HEK293 (cell line): ENCODE measurements at regions not wholly inside any gene's neighbourhood (a gene's known extent, or its start where the extent isn't known, plus 50 kb on each side); places are given as distances from the start of the nearest gene placed in this dataset.

Source experiments
- HOXA7 ChIP-seq: sonication (generic); formaldehyde crosslinking; IDR thresholded peaks from 2 replicates; pipeline ENCODE4 v1.8.1; 2022; ENCODE audit warnings: missing genetic modification reagents, borderline replicate concordance
- MYNN ChIP-seq: fragments of 450-650 bp; formaldehyde crosslinking; IDR thresholded peaks from 2 replicates; pipeline ENCODE4 v1.5.1; 2016; ENCODE audit warnings: missing biosample characterization, missing genetic modification characterization, borderline replicate concordance
- PRDM1 ChIP-seq: fragments of 450-650 bp; formaldehyde crosslinking; IDR thresholded peaks from 2 replicates; pipeline ENCODE4; 2016; ENCODE audit warnings: missing biosample characterization, missing genetic modification characterization
- ZEB2 ChIP-seq: fragments of 450-650 bp; formaldehyde crosslinking; IDR thresholded peaks from 2 replicates; pipeline ENCODE4 v1.5.1; 2016; ENCODE audit warnings: missing biosample characterization, missing genetic modification characterization
- ZNF223 ChIP-seq: fragments of 450-650 bp; formaldehyde crosslinking; IDR thresholded peaks from 2 replicates; pipeline ENCODE4 v1.5.1; 2016; ENCODE audit warnings: missing biosample characterization, missing genetic modification characterization
- ZNF23 ChIP-seq: fragments of 450-650 bp; formaldehyde crosslinking; IDR thresholded peaks from 2 replicates; pipeline ENCODE4 v1.5.1; 2016; ENCODE audit warnings: missing biosample characterization, missing genetic modification characterization, borderline replicate concordance
- ZNF488 ChIP-seq: fragments of 450-650 bp; formaldehyde crosslinking; IDR thresholded peaks from 2 replicates; pipeline ENCODE4 v1.5.1; 2016; ENCODE audit warnings: missing biosample characterization, missing genetic modification characterization
- ZNF623 ChIP-seq: fragments of 450-650 bp; formaldehyde crosslinking; IDR thresholded peaks from 2 replicates; pipeline ENCODE4 v1.5.1; 2016; ENCODE audit warnings: missing biosample characterization, missing genetic modification characterization
- ZNF670 ChIP-seq: fragments of 450-650 bp; formaldehyde crosslinking; IDR thresholded peaks from 2 replicates; pipeline ENCODE4 v1.5.1; 2016; ENCODE audit warnings: missing biosample characterization, missing genetic modification characterization, low read depth
- TF ChIP-seq, protein P1 (sequence below): fragments of 450-650 bp; formaldehyde crosslinking; IDR thresholded peaks from 2 replicates; pipeline ENCODE4 v1.5.1; 2016; ENCODE audit warnings: missing biosample characterization, missing genetic modification characterization
- TF ChIP-seq, protein P2 (sequence below): fragments of 450-650 bp; formaldehyde crosslinking; IDR thresholded peaks from 2 replicates; pipeline ENCODE4 v1.5.1; 2017; ENCODE audit warnings: missing biosample characterization, missing genetic modification characterization

DNA sequence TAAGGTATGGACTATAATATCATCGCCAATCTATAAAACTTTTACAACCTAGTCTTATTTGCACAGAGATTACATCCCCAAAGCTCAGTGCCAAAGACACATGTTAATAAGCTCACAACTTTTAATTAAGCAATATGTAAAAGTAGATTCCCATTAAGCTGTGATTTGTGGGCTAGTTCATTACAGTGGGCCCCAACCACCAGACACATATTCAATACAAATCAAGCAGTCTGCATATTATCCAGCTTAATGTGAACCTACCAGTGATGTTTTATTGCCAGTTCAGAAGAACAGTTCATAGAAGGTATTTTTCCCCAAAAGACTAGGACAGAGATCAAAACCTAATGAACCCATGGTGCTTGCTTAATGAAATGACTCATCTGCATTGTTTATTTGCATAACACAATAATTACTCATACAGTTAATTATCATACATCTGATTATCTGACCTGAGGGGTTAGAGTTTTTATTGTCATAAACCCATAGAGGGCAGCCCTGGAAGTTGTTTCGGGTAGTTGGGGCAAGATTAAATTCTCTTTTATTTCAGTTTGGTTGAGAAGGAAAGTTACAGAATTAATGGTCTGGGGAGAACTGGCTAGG, 831.0 kb downstream of the TFAP2A start:
- TF ChIP-seq, protein P1, sequence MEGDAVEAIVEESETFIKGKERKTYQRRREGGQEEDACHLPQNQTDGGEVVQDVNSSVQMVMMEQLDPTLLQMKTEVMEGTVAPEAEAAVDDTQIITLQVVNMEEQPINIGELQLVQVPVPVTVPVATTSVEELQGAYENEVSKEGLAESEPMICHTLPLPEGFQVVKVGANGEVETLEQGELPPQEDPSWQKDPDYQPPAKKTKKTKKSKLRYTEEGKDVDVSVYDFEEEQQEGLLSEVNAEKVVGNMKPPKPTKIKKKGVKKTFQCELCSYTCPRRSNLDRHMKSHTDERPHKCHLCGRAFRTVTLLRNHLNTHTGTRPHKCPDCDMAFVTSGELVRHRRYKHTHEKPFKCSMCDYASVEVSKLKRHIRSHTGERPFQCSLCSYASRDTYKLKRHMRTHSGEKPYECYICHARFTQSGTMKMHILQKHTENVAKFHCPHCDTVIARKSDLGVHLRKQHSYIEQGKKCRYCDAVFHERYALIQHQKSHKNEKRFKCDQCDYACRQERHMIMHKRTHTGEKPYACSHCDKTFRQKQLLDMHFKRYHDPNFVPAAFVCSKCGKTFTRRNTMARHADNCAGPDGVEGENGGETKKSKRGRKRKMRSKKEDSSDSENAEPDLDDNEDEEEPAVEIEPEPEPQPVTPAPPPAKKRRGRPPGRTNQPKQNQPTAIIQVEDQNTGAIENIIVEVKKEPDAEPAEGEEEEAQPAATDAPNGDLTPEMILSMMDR (tag by site-specific recombination) = no peak
- TF ChIP-seq HOXA7 (CRISPR knock-in tag) (no peak), ZNF23 (tag by site-specific recombination) (no peak), ZEB2 (tag by site-specific recombination) (no peak), ZNF670 (tag by site-specific recombination) (no peak), ZNF623 (tag by site-specific recombination) (no peak), MYNN (tag by site-specific recombination) (no peak), ZNF223 (tag by site-specific recombination) (no peak), PRDM1 (no peak), ZNF488 (no peak)
- TF ChIP-seq, protein P2, sequence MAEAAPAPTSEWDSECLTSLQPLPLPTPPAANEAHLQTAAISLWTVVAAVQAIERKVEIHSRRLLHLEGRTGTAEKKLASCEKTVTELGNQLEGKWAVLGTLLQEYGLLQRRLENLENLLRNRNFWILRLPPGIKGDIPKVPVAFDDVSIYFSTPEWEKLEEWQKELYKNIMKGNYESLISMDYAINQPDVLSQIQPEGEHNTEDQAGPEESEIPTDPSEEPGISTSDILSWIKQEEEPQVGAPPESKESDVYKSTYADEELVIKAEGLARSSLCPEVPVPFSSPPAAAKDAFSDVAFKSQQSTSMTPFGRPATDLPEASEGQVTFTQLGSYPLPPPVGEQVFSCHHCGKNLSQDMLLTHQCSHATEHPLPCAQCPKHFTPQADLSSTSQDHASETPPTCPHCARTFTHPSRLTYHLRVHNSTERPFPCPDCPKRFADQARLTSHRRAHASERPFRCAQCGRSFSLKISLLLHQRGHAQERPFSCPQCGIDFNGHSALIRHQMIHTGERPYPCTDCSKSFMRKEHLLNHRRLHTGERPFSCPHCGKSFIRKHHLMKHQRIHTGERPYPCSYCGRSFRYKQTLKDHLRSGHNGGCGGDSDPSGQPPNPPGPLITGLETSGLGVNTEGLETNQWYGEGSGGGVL (tag by site-specific recombination) = no peak
